GM20000 (cell line): ENCODE measurements at regions not wholly inside any gene's neighbourhood (a gene's known extent, or its start where the extent isn't known, plus 50 kb on each side); places are given as distances from the start of the nearest gene placed in this dataset.

Experiments
- DNase-seq: peaks from one replicate; pipeline ENCODE4 v3.0.0; 2012; ENCODE audit warnings: low spot score
- TF ChIP-seq, protein P1 (sequence below): IDR thresholded peaks from 2 replicates; pipeline ENCODE4 v1.5.1; 2012; ENCODE audit warnings: mild to moderate bottlenecking, control low read depth; ENCODE audit errors: extremely low read depth, missing control alignments

- DNase-seq, result no peak
- TF ChIP-seq, protein P1, sequence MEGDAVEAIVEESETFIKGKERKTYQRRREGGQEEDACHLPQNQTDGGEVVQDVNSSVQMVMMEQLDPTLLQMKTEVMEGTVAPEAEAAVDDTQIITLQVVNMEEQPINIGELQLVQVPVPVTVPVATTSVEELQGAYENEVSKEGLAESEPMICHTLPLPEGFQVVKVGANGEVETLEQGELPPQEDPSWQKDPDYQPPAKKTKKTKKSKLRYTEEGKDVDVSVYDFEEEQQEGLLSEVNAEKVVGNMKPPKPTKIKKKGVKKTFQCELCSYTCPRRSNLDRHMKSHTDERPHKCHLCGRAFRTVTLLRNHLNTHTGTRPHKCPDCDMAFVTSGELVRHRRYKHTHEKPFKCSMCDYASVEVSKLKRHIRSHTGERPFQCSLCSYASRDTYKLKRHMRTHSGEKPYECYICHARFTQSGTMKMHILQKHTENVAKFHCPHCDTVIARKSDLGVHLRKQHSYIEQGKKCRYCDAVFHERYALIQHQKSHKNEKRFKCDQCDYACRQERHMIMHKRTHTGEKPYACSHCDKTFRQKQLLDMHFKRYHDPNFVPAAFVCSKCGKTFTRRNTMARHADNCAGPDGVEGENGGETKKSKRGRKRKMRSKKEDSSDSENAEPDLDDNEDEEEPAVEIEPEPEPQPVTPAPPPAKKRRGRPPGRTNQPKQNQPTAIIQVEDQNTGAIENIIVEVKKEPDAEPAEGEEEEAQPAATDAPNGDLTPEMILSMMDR, result no peak
Measured at GRCh38 chr7:13067036-13067435, 379.6 kb downstream of the ARL4A start.

GRCh38 chr7:13068032-13068431 is 380.6 kb downstream of the ARL4A start:
- TF ChIP-seq, protein P1, result no peak

GRCh38 chr7:13069841-13070240 is 382.4 kb downstream of the ARL4A start:
- DNase-seq, result no peak
- TF ChIP-seq, protein P1, result no peak

More at GRCh38 chr7:13068032-13068431, 380.6 kb downstream of the ARL4A start:
- no peak for DNase-seq

DNA sequence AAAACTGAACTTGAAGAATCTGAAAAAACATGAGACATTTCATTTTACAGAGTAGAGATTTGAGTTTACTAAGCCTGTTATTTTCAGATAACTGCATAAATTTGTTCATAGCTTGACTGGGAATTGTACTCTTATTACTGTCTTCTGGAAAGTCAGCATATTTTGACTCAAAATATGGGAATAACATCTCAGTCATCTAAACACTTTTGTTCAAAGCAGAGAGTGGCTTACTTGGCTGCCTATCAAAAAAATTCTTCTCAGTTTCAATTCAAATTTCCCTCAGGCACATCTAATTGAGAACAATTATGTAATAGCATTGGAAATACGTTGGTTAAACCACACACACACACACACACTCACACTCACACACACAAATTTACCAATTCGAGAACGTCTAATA is 384.6 kb downstream of the ARL4A start:
- TF ChIP-seq, protein P1, result no peak
- no peak for DNase-seq

DNA sequence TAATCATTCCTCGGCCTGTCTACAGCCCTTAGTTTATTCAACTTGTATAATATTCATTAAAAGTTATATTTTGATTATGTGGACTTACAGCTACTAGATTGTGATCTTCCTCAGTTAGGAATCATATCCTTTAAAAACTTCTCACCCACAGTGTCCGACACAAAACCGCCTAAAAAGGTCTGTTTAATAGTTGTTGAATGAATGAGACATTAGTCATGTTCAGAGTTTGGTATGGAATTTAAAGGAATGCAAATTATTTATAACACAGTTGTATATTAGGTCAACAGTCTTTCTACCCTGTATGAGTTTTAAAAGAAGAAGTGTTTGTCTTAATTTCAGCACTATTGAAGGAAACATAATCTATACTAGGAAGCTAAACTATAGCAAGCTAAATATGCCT is 390.0 kb downstream of the ARL4A start:
- TF ChIP-seq, protein P1, result no peak
- no peak for DNase-seq

DNA sequence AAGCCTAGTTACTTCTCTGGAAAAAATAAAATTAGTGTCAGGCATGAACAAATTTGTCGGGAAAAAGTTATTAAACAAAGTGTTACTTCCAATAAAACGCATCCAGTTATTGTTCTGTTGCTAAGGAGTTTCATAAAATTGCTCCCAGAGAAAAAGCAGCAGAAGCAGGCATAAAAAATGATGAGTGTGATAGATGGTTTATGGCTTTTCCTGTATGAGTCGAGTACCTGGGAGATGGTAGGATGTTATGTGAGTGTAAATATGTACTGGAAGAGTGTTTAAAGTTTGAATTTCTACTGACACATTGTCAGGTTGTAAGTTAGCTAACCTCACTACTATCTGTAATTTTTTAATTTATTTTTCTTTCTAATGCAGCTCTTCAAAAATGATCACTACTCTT is 390.7 kb downstream of the ARL4A start:
- TF ChIP-seq, protein P1, result no peak
- no peak for DNase-seq

GRCh38 chr7:13090959-13091358 is 403.5 kb downstream of the ARL4A start:
- DNase-seq, result no peak
- TF ChIP-seq, protein P1, result no peak
